B cell (primary cell): ENCODE measurements at regions not wholly inside any gene's neighbourhood (a gene's known extent, or its start where the extent isn't known, plus 50 kb on each side); places are given as distances from the start of the nearest gene placed in this dataset.

Experiments
- EZH2 ChIP-seq: IDR thresholded peaks from 2 replicates; pipeline ENCODE4 v1.6.1; 2012; ENCODE audit warnings: borderline replicate concordance, low read depth, mild to moderate bottlenecking, moderate library complexity, low read length; ENCODE audit not compliant: insufficient read depth, poor library complexity, severe bottlenecking
- TF ChIP-seq, protein P1 (sequence below): fragments of 200-600 bp; IDR thresholded peaks from one replicate; pipeline ENCODE4 v1.8.0; 2022; ENCODE audit warnings: antibody characterized with exemption, mild to moderate bottlenecking

DNA sequence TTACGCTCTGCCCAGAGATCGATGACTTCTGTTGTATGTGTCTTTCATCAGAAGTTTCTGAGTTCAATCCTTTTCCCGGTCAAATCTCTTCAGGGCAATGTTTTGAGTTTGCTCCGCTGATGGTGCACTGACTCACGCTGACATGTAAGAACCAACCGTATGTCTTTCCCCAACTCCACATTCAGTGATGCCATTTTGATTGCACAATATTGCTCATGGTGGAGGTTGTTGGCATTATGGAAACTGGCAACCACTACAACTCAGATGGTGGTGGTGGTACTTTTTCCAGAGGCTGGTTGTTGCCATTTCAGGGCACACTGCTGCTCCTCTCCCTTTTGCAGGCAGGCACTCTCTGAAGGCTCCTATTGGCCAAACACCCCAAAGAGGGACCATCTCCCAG, 751.5 kb downstream of the DCDC2C start:
- TF ChIP-seq, protein P1, sequence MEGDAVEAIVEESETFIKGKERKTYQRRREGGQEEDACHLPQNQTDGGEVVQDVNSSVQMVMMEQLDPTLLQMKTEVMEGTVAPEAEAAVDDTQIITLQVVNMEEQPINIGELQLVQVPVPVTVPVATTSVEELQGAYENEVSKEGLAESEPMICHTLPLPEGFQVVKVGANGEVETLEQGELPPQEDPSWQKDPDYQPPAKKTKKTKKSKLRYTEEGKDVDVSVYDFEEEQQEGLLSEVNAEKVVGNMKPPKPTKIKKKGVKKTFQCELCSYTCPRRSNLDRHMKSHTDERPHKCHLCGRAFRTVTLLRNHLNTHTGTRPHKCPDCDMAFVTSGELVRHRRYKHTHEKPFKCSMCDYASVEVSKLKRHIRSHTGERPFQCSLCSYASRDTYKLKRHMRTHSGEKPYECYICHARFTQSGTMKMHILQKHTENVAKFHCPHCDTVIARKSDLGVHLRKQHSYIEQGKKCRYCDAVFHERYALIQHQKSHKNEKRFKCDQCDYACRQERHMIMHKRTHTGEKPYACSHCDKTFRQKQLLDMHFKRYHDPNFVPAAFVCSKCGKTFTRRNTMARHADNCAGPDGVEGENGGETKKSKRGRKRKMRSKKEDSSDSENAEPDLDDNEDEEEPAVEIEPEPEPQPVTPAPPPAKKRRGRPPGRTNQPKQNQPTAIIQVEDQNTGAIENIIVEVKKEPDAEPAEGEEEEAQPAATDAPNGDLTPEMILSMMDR = no peak
- no peak for TF ChIP-seq EZH2
